T-helper 9 cell (primary cell): ENCODE measurements at regions not wholly inside any gene's neighbourhood (a gene's known extent, or its start where the extent isn't known, plus 50 kb on each side); places are given as distances from the start of the nearest gene placed in this dataset.

ENCODE experiments used
- DNase-seq: peaks from one replicate; pipeline ENCODE4 v3.0.0-alpha.2; 2020

DNA sequence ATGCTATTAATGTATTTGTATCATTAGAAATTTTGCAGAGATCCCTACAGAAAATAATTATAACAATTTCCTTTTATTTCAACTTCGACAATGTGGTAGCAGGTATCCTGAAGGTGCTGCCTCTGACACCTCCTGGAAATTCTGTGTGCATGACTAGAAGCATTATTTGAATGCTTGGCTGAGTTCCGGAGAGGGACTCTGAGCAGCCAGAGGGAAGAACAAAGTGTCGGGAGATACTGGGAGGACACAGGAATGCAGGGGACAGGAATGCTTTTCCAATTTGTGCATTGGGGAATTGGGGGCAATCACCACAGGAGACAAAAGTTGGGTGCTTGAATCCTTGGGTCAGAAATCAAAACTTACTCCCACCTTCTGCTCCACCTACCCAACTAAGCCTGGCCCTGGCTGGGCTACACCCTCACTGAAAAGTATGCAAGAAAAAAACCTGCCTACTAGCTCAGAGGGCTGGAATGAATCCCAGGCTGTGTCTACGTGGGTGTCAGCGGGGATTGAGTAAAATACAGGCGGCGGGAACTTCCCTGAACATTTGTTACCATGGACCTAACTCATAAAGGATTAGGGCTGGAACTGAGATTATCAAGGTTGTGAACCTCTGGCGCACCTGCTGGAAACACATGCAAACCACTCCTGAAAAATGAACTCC lies 299.3 kb downstream of the SOX11 start:
- no peak for DNase-seq

GRCh38 chr2:5995832-5996231 lies 303.6 kb downstream of the SOX11 start:
- DNase-seq: no peak

DNA sequence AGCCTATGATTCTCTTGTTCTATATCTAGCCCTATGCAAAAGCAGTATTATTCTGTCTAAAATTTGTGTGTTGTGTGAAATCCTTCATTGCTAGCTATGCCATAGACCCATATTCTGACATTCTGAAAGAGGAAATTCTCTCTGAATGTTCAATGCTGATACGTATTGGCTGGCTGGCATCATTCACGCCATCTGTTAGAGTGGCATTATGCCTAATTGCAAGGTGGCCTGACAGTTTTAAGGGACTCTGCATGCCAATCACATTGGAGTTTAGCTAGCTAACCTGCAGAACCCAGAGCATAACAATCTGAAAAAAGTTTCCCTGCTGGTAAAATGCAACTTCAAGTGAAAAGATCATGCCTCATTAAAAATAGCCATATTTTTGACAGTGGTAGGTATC lies 316.0 kb downstream of the SOX11 start:
- no peak for DNase-seq

- DNase-seq: no peak
Observed at GRCh38 chr2:6008726-6009125, 316.5 kb downstream of the SOX11 start.

GRCh38 chr2:6010163-6010562 lies 318.0 kb downstream of the SOX11 start:
- DNase-seq: no peak

DNA sequence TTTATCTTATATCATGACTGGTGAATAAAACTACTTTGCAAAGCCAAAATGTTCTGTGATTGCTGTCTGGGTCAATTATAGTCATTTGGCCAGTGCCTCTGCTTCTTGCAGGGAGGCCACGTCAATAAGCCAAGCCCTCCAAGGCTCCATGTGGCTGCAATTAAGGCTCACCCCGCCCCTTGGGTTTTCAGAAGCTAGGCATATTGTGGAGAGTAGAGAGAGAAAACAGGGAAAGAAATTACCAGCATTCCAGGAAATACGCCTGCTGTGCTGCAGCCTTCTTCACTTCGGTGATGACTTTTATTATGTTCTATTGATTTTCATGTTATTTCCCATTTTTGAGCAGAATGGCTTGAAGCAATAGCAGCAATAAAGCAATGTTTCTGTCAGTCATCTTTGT lies 319.7 kb downstream of the SOX11 start:
- DNase-seq: no peak

- no peak for DNase-seq
Observed at GRCh38 chr2:6017736-6018286, 325.6 kb downstream of the SOX11 start.

DNA sequence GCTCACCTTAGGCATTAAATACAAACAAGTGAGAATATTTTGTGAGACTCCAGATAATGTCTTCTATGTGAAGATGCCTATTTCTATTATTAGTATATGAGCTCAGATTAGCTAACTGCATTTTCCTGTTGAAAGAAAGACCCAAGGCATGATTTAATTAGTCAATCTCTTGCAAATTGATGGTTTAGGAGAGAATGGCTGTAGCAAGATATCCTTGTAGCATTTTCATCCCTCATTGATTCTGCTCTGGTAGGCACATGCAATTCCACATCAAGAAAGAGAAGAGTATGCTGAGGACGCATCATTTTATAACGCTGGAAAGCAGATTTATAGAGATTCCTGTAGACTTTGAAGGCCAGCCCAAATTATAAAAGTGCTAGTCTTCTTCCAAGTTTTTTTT lies 332.0 kb downstream of the SOX11 start:
- DNase-seq: no peak

GRCh38 chr2:6024784-6025183 lies 332.6 kb downstream of the SOX11 start:
- no peak for DNase-seq

- DNase-seq: no peak
Observed at GRCh38 chr2:6025391-6025790, 333.2 kb downstream of the SOX11 start.

- DNase-seq: no peak
Observed at GRCh38 chr2:6027066-6027465, 334.9 kb downstream of the SOX11 start.

DNA sequence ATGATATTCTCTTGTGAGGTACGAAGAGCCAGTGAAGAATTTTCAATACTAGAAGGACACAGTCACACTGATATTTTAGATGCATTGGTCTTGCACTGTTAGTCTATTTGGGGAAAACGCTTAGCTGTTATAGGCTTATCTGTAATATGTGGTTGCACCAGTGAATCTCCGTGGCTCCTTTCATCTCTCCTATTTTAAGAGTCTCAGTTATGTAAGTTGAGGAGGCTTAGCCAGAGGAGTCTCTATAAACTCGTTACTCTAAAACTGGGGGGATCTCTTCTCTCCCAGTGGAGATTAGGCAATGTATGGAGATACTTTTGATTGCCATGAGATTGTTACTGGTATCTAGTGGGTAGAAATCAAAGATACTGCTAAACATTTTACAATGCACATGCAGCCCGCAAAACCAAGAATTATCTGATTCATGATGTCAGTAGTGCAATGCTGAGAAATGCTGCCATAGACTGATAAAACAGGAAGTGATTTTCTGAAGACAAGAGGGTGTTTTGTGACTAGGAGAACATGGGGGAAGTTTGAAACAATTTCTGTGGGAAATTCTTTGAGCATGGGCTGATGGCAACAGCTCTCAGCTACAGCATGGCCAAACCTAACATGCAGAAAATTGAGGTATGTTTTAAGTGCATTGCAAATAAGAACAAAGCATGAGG lies 339.1 kb downstream of the SOX11 start:
- no peak for DNase-seq

DNA sequence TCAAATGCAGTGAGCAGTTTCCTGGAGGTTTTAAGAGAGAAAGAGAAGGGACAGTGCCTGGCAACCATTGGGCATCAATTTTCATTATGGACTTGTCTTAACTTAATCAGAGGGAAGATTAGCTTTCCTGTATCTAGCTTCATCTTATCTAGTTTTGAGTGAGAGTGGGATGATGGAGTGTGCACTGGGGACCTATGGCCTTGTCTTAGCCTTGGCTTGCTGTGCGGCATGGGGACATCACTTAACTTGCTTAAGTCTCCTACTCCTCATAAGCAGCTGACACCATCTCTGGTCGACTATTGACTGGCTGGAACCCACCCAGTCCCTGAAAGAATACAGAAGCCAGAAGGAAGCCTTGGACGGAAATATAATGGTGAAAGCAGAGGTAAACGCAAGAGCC lies 344.0 kb downstream of the SOX11 start:
- DNase-seq: no peak

GRCh38 chr2:6043238-6043637 lies 351.1 kb downstream of the SOX11 start:
- DNase-seq: no peak

DNA sequence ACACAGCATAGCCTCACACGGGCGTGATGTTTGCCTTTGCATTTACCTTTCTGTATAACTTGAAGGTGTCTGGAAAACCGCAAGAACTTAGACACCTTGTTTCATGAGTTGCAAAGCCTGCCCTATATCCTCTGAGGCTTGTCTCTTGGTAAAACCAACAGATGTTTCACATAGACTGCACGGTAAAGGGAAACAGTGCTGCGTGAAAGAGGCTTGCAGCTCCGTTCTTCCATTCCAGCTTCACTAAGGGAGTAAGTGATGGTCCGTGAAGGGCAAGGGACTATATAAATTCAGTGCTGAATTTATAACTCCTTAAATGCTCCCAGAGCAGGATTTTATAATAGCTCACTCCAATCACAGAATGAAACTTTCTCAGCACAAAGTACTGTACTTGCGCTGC lies 360.5 kb downstream of the SOX11 start:
- DNase-seq: no peak

DNA sequence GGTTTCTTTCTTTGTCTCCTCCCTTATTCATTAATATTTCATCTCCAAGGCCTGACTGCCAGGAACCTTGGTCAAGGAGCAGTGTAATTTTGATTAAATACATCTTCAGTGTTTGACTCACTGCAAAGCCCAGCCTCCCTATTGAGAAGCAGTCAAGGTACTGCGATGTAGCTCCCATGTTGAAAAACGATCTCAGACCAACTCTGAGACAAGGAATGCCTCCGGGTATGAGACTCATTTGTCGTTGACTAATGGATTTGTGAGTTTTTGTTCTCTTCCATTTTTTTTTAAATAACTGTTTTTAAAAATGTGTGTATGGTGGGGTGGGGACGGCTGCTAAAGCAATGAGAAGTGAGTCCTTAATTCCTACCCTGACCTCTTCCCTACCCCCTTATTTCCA lies 361.6 kb downstream of the SOX11 start:
- DNase-seq: no peak

GRCh38 chr2:6054161-6054671 lies 362.0 kb downstream of the SOX11 start:
- DNase-seq: no peak

DNA sequence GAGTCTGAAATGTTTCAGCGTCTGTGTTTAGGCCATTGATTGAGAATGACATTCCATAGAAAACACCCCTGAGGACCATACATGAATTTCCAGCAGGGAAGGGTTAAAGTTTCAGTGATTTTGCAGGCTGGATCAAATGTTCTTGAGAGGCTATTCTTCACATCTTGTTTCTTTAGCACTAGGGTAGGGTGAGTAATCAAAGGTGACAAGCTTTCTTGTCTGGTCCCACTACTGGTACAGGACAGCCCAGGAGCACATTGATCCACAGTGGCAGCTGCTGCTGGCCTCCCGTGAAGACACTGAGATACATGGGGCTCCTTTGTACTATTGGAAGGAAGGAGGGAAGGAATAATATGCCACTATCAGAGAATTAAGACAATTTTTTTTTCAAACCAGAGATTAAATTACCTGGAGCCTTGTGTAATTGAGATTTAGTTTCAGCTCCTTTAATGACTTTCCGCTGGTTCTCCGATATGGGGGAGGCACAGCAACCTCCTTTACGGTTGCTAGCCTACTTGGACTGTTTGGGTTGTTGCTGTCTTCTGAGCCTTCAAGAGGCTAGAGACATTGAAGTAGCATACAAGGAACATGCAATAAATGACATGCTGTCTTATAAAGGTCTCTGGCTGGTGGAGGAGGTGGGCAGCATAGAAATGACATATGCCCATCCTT lies 368.9 kb downstream of the SOX11 start:
- no peak for DNase-seq

GRCh38 chr2:6064757-6065156 lies 372.6 kb downstream of the SOX11 start:
- DNase-seq: no peak

DNA sequence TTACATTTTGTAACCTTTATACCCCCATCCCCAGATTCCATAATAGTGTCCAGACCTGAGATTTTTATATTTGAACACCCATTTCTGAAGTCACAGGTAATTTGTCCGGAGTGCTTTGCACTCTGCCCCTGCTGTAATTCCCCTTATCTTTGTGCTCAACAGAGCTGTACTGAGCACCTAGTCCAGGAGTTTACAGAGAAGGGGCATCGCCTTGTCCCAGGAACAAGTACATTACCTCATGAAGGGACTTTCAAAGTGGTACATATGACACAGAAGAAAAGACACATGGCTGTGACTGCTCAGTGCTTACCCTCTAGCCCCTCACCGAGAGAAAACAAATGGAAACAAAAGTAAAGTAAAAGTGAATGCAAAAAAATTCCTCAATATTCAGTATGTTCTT lies 373.5 kb downstream of the SOX11 start:
- DNase-seq: no peak

GRCh38 chr2:6067089-6067488 lies 374.9 kb downstream of the SOX11 start:
- no peak for DNase-seq

DNA sequence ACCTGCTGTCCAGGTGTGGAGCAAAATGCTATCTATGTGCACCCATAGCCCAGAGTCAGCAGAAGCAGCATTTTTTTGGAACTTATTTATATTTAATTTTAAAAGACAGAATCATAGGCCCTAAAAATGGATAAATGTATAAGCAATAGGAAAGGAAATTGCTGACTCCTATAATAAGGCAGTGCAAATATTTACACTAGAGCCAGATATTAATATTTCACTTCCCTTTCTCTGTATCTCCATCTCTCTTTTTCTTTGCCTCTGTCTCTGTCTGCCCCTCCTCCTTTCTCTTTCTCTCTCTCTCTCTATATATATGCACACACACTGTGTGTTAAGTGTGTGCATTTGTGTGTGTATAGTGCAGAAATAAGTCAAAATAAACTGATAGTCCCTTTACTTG lies 375.6 kb downstream of the SOX11 start:
- DNase-seq: no peak

- DNase-seq: no peak
Observed at GRCh38 chr2:6068429-6068828, 376.2 kb downstream of the SOX11 start.

DNA sequence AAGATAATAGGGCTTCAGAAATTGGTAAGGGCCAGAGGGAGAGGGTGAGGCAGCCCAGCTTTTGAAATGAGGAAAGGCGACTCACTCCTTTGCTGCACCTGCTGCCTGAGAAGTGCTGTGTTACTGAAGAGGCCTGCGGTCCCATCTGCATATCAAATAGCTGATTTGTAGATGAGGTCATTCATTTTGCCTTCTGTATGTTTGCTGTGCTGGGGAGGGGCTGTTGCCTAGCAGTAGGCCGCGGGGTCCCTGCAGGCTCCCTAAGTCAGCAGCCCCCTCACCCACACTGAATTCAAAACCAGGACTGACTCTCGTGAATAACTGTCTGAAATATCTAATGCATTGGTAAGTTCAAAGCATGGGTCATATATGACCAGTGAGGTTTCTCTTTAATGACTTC lies 377.2 kb downstream of the SOX11 start:
- no peak for DNase-seq
